ENCODE measurements at regions not wholly inside any gene's neighbourhood (a gene's known extent, or its start where the extent isn't known, plus 50 kb on each side); places are given as distances from the start of the nearest gene placed in this dataset.

- TF ChIP-seq EP300 (IDR thresholded peaks at IDR 0.05) (no peak), POLR2A (IDR thresholded peaks at IDR 0.05) (no peak), POLR2AphosphoS5 (IDR thresholded peaks at IDR 0.05) (no peak)
- TF ChIP-seq, protein P1, sequence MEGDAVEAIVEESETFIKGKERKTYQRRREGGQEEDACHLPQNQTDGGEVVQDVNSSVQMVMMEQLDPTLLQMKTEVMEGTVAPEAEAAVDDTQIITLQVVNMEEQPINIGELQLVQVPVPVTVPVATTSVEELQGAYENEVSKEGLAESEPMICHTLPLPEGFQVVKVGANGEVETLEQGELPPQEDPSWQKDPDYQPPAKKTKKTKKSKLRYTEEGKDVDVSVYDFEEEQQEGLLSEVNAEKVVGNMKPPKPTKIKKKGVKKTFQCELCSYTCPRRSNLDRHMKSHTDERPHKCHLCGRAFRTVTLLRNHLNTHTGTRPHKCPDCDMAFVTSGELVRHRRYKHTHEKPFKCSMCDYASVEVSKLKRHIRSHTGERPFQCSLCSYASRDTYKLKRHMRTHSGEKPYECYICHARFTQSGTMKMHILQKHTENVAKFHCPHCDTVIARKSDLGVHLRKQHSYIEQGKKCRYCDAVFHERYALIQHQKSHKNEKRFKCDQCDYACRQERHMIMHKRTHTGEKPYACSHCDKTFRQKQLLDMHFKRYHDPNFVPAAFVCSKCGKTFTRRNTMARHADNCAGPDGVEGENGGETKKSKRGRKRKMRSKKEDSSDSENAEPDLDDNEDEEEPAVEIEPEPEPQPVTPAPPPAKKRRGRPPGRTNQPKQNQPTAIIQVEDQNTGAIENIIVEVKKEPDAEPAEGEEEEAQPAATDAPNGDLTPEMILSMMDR (IDR thresholded peaks at IDR 0.05), result no peak
These were observed 371.8 kb upstream of the NOCT start for GRCh38 chr4:138643827-138644226.
